ENCODE measurements at regions not wholly inside any gene's neighbourhood (a gene's known extent, or its start where the extent isn't known, plus 50 kb on each side); places are given as distances from the start of the nearest gene placed in this dataset.

DNA sequence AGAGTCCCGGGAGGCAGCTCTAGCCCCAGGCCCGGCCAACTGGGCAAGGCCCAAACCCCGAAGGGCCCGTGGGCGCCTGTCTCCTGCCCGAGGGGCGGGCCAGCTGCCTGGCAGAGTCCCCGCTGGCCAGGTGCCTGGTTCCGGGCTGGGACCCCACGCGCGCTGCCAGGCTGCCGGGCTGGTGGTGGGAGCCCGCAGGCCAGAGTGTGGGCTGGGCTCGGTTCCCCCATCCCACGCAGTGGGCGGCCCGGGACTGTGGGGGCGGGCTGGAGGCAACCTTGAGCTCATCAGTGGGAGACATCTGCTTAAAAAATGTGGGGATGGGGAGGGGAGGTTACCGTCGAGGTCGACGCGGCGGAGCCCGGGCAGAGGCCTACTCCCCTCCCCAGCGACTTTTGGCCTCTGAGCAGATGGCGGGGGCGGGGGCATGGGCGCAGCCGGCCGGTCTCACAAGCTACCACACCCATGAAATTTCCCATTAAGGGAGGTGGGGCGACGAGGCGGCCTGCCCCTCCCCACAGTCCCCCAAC lies 176.4 kb upstream of the GSE1 start:
- Histone ChIP-seq H3K4me2 (peak overlapping the region; percentile 64), H4K20me1 (ENCODE audit: insufficient read depth, poor library complexity, severe bottlenecking) (no peaks in the 10 kb centered on the region), H3K4me1 (ENCODE audit: insufficient read depth) (peaks cover 29% of the 10 kb centered on the region), H3K4me3 (no peak overlapping the region), H3K27ac (peak overlapping the region; percentile 83), H2AFZ (no peak overlapping the region), H3K9me3 (ENCODE audit: low read depth) (no peaks in the 10 kb centered on the region), H3K9me2 (replicated peaks; ENCODE audit: insufficient read depth) (no peaks in the 10 kb centered on the region), H3K36me3 (replicated peaks; ENCODE audit: insufficient read depth, low read depth) (no peaks in the 10 kb centered on the region), H3K27me3 (no peaks in the 10 kb centered on the region), H3K79me2 (no peaks in the 10 kb centered on the region)
- peak; percentile 66 for DNase-seq (ENCODE audit: low spot score)
- whole genome bisulfite sequencing (ENCODE audit: low lambda C conversion rate, missing lambda C conversion rate), result 49% methylated on average over 33 of the region's 35 CpGs
- TF ChIP-seq EZH2phosphoT487 (IDR thresholded peaks at IDR 0.05; ENCODE audit: low read depth, severe bottlenecking, unreplicated experiment), result no peak
- no peak for TF ChIP-seq CTCF (IDR thresholded peaks at IDR 0.05; ENCODE audit: poor library complexity)
- TF ChIP-seq EZH2 (IDR thresholded peaks at IDR 0.05; ENCODE audit: borderline replicate concordance), result no peak

DNA sequence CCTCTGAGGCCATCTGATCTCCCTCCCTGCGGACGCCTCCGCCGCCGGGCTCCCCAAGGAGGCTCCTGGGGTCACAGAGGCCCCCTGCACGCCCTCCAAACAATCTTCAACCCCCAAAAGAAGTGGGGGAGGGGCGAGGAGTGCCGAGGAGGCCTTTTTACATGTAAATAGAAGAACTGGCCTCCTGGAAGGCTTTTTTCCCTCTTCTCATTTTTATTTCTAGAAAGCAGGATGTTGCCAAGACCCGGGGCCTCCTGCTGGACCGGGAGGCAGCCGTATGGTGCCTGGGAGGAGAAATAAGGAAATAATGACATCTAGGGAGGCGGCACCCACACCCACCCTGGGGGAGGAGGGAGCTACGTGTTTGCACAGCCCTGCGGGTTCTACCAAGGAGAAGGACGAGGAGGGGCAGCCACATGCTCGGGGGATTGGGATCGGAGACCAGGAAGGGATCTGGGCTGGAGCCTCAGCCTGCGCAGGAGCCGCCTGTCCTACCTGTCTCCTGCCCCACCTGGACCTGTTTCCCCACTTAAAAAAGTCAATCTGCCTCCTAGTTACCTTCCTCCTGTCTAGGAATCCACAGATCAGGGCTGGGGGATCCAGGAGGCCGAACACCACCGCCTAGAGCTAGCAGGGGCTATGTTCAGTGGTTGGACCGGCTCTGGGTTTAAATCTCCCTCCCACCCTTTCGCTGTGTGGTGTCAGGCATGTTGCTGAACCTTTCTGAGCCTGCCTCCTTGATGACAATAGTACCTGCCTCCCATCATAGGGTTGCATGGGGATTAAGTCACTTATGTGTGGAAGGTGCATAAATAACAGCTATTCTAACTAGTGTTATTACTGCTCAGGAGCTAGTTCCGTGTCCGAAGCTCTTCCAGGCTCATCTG lies 175.7 kb upstream of the GSE1 start:
- Histone ChIP-seq H3K79me2 (no peaks in the 10 kb centered on the region), H3K27me3 (no peaks in the 10 kb centered on the region), H2AFZ (no peak overlapping the region), H4K20me1 (ENCODE audit: insufficient read depth, poor library complexity, severe bottlenecking) (no peaks in the 10 kb centered on the region), H3K4me3 (no peak overlapping the region), H3K4me2 (peak overlapping the region; percentile 64), H3K9me2 (replicated peaks; ENCODE audit: insufficient read depth) (no peaks in the 10 kb centered on the region), H3K4me1 (ENCODE audit: insufficient read depth) (peaks cover 29% of the 10 kb centered on the region), H3K36me3 (replicated peaks; ENCODE audit: insufficient read depth, low read depth) (no peaks in the 10 kb centered on the region), H3K27ac (peak overlapping the region; percentile 83), H3K9me3 (ENCODE audit: low read depth) (no peaks in the 10 kb centered on the region)
- peak; percentile 83 for DNase-seq (ENCODE audit: low spot score)
- WGBS (ENCODE audit: low lambda C conversion rate, missing lambda C conversion rate), result 37% methylated on average over 25 of the region's 25 CpGs
- TF ChIP-seq CTCF (IDR thresholded peaks at IDR 0.05; ENCODE audit: poor library complexity) (no peak), EZH2phosphoT487 (IDR thresholded peaks at IDR 0.05; ENCODE audit: low read depth, severe bottlenecking, unreplicated experiment) (no peak), EZH2 (IDR thresholded peaks at IDR 0.05; ENCODE audit: borderline replicate concordance) (no peak)

DNA sequence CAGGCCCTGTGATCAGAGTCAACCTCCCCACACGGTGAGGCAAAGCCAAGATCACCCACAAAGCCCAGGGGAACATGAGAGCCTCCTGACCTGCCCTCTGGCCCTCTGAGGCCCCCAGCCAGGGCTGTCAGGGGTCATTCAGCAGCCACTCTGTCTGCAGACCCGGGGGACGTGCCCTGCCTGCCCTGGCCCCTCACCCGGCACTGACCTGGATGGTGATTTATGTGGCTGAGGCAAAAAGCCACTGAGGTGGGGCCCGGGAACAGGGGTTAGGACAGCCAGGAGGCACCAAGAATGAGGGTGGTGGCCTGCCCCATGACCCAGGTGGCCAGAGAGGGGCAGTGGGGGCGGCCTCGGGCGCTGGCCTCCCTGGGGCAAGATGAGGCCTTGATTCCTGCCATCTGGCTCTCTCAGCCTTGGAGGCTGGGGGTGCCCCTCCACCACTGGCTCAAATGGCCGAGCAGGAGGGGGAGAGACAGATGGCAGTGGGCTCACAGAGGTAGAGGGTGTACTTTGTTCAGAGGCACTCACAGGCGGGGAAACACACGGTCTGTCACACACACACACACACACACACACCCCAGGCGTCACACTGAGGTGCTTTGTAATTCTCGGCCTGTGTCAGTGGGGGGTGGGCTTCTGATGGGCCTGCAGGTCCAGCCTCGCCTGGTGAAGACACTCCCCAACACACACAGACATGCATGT lies 174.0 kb upstream of the GSE1 start:
- TF ChIP-seq CTCF (IDR thresholded peaks at IDR 0.05; ENCODE audit: poor library complexity) (no peak), EZH2phosphoT487 (IDR thresholded peaks at IDR 0.05; ENCODE audit: low read depth, severe bottlenecking, unreplicated experiment) (no peak), EZH2 (IDR thresholded peaks at IDR 0.05; ENCODE audit: borderline replicate concordance) (no peak)
- Histone ChIP-seq H3K79me2 (no peaks in the 10 kb centered on the region), H3K4me2 (no peak overlapping the region), H3K9me3 (ENCODE audit: low read depth) (no peaks in the 10 kb centered on the region), H3K27ac (no peak overlapping the region), H3K9me2 (replicated peaks; ENCODE audit: insufficient read depth) (no peaks in the 10 kb centered on the region), H4K20me1 (ENCODE audit: insufficient read depth, poor library complexity, severe bottlenecking) (no peaks in the 10 kb centered on the region), H3K36me3 (replicated peaks; ENCODE audit: insufficient read depth, low read depth) (no peaks in the 10 kb centered on the region), H3K27me3 (no peaks in the 10 kb centered on the region), H3K4me1 (ENCODE audit: insufficient read depth) (peaks cover 29% of the 10 kb centered on the region), H3K4me3 (no peak overlapping the region), H2AFZ (no peak overlapping the region)
- WGBS (ENCODE audit: low lambda C conversion rate, missing lambda C conversion rate), result 70% methylated on average over 13 of the region's 14 CpGs
- DNase-seq (ENCODE audit: low spot score), result no peak

All from hepatocyte (in vitro differentiated cells).